HEK293 (cell line): ENCODE measurements at regions not wholly inside any gene's neighbourhood (a gene's known extent, or its start where the extent isn't known, plus 50 kb on each side); places are given as distances from the start of the nearest gene placed in this dataset.

Source experiments
- CTCF ChIA-PET: fragments of 350-600 bp; formaldehyde crosslinking; extraction: SDS; loops from one replicate; lab custom pipeline; 2021; ENCODE audit warnings: antibody characterized with exemption; lab: Yijun Ruan, JAX
- POLR2A ChIA-PET: fragments of 300-600 bp; formaldehyde crosslinking; extraction: SDS; loops from one replicate; lab custom pipeline; 2020; ENCODE audit warnings: antibody characterized with exemption, inconsistent platforms; lab: Yijun Ruan, JAX
- H3K27ac ChIP-seq: fragments of 200-500 bp; sonication (Bioruptor generic); 2 replicates; pipeline ENCODE4 v1.5.1; 2014; ENCODE audit warnings: low read depth, low read length, control low read depth, inconsistent platforms; ENCODE audit errors: extremely low read depth
- H3K36me3 ChIP-seq, 2 experiments: fragments of 200-500 bp in 1 of 2; sonication (Bioruptor generic) in 1 of 2; 1 replicate in 1 of 2; 2 replicates in 1 of 2; pipeline ENCODE4 v1.5.1; 2014 to 2017; ENCODE audit warnings: inconsistent platforms in 2 of 2, low read length in 2 of 2; ENCODE audit not compliant: control insufficient read depth in 2 of 2, insufficient read depth in 1 of 2
- H3K4me1 ChIP-seq: fragments of 200-500 bp; sonication (Bioruptor generic); 2 replicates; pipeline ENCODE4 v1.5.1; 2014; ENCODE audit warnings: mild to moderate bottlenecking, low read length, inconsistent platforms; ENCODE audit not compliant: control insufficient read depth, insufficient read depth
- H3K4me3 ChIP-seq: 2 replicates; pipeline ENCODE4 v1.5.1; 2011; ENCODE audit warnings: low read depth, mild to moderate bottlenecking, control low read depth, low read length, moderate library complexity
- H3K9me3 ChIP-seq: fragments of 200-500 bp; sonication (Bioruptor generic); 2 replicates; pipeline ENCODE4 v1.5.1; 2014; ENCODE audit warnings: low read depth, low read length, inconsistent platforms; ENCODE audit not compliant: control insufficient read depth, insufficient read depth
- GFI1B ChIP-seq: fragments of 450-650 bp; formaldehyde crosslinking; IDR thresholded peaks from 2 replicates; pipeline ENCODE4 v1.5.1; 2016; ENCODE audit warnings: missing biosample characterization, missing genetic modification characterization
- HOXC10 ChIP-seq: sonication (generic); formaldehyde crosslinking; IDR thresholded peaks from 2 replicates; pipeline ENCODE4 v1.8.1; 2023; ENCODE audit warnings: mild to moderate bottlenecking, missing genetic modification reagents
- ZNF155 ChIP-seq: fragments of 450-650 bp; formaldehyde crosslinking; IDR thresholded peaks from 2 replicates; pipeline ENCODE4 v1.5.1; 2016; ENCODE audit warnings: missing biosample characterization, missing genetic modification characterization
- ZNF223 ChIP-seq: fragments of 450-650 bp; formaldehyde crosslinking; IDR thresholded peaks from 2 replicates; pipeline ENCODE4 v1.5.1; 2016; ENCODE audit warnings: missing biosample characterization, missing genetic modification characterization
- ZNF266 ChIP-seq: fragments of 450-650 bp; formaldehyde crosslinking; IDR thresholded peaks from 2 replicates; pipeline ENCODE4 v1.5.1; 2016; ENCODE audit warnings: missing biosample characterization, missing genetic modification characterization, low read depth
- ZNF433 ChIP-seq: fragments of 450-650 bp; formaldehyde crosslinking; IDR thresholded peaks from 2 replicates; pipeline ENCODE4 v1.5.1; 2016; ENCODE audit warnings: missing biosample characterization, missing genetic modification characterization, low read depth
- ZNF596 ChIP-seq: fragments of 450-650 bp; IDR thresholded peaks from 2 replicates; pipeline ENCODE4 v1.5.0; 2018; ENCODE audit warnings: missing biosample characterization, mild to moderate bottlenecking, missing genetic modification characterization, moderate library complexity
- ZSCAN5A ChIP-seq: fragments of 450-650 bp; formaldehyde crosslinking; IDR thresholded peaks from 2 replicates; pipeline ENCODE4 v1.5.1; 2016; ENCODE audit warnings: missing biosample characterization, missing genetic modification characterization
- TF ChIP-seq, protein P1 (sequence below): fragments of 450-650 bp; formaldehyde crosslinking; IDR thresholded peaks from 2 replicates; pipeline ENCODE4 v1.5.1; 2016; ENCODE audit warnings: missing biosample characterization, missing genetic modification characterization
- TF ChIP-seq, protein P2 (sequence below): fragments of 450-650 bp; formaldehyde crosslinking; IDR thresholded peaks from 2 replicates; pipeline ENCODE4 v1.5.1; 2016; ENCODE audit warnings: missing biosample characterization, missing genetic modification characterization
- TF ChIP-seq, protein P3 (sequence below): fragments of 450-650 bp; formaldehyde crosslinking; IDR thresholded peaks from 2 replicates; pipeline ENCODE4 v1.5.1; 2016; ENCODE audit warnings: missing biosample characterization, missing genetic modification characterization
- TF ChIP-seq, protein P4 (sequence below): fragments of 450-650 bp; formaldehyde crosslinking; IDR thresholded peaks from 2 replicates; pipeline ENCODE4 v1.5.1; 2016; ENCODE audit warnings: missing biosample characterization, missing genetic modification characterization

- no peak for TF ChIP-seq GFI1B
- TF ChIP-seq ZNF155 (tag by site-specific recombination): no peak
- no peak for TF ChIP-seq ZSCAN5A (tag by site-specific recombination)
- no peak for TF ChIP-seq ZNF266
- TF ChIP-seq, protein P1, sequence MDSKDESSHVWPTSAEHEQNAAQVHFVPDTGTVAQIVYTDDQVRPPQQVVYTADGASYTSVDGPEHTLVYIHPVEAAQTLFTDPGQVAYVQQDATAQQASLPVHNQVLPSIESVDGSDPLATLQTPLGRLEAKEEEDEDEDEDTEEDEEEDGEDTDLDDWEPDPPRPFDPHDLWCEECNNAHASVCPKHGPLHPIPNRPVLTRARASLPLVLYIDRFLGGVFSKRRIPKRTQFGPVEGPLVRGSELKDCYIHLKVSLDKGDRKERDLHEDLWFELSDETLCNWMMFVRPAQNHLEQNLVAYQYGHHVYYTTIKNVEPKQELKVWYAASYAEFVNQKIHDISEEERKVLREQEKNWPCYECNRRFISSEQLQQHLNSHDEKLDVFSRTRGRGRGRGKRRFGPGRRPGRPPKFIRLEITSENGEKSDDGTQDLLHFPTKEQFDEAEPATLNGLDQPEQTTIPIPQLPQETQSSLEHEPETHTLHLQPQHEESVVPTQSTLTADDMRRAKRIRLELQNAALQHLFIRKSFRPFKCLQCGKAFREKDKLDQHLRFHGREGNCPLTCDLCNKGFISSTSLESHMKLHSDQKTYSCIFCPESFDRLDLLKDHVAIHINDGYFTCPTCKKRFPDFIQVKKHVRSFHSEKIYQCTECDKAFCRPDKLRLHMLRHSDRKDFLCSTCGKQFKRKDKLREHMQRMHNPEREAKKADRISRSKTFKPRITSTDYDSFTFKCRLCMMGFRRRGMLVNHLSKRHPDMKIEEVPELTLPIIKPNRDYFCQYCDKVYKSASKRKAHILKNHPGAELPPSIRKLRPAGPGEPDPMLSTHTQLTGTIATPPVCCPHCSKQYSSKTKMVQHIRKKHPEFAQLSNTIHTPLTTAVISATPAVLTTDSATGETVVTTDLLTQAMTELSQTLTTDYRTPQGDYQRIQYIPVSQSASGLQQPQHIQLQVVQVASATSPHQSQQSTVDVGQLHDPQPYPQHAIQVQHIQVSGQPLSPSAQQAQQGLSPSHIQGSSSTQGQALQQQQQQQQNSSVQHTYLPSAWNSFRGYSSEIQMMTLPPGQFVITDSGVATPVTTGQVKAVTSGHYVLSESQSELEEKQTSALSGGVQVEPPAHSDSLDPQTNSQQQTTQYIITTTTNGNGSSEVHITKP (tag by site-specific recombination): no peak
- TF ChIP-seq ZNF433 (tag by site-specific recombination): no peak
- TF ChIP-seq, protein P2, sequence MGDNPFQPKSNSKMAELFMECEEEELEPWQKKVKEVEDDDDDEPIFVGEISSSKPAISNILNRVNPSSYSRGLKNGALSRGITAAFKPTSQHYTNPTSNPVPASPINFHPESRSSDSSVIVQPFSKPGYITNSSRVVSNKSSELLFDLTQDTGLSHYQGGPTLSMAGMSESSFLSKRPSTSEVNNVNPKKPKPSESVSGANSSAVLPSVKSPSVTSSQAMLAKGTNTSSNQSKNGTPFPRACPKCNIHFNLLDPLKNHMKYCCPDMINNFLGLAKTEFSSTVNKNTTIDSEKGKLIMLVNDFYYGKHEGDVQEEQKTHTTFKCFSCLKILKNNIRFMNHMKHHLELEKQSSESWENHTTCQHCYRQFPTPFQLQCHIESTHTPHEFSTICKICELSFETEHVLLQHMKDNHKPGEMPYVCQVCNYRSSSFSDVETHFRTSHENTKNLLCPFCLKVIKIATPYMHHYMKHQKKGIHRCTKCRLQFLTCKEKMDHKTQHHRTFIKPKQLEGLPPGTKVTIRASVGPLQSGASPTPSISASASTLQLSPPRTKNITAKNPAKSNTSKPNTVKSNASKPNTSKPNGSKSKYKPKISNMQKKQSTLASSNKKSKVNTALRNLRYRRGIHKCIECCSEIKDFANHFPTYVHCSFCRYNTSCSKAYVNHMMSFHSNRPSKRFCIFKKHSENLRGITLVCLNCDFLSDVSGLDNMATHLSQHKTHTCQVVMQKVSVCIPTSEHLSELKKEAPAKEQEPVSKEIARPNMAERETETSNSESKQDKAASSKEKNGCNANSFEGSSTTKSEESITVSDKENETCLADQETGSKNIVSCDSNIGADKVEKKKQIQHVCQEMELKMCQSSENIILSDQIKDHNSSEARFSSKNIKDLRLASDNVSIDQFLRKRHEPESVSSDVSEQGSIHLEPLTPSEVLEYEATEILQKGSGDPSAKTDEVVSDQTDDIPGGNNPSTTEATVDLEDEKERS (tag by site-specific recombination): no peak
- no peak for TF ChIP-seq HOXC10 (CRISPR knock-in tag)
- TF ChIP-seq ZNF223 (tag by site-specific recombination): no peak
- TF ChIP-seq, protein P3, sequence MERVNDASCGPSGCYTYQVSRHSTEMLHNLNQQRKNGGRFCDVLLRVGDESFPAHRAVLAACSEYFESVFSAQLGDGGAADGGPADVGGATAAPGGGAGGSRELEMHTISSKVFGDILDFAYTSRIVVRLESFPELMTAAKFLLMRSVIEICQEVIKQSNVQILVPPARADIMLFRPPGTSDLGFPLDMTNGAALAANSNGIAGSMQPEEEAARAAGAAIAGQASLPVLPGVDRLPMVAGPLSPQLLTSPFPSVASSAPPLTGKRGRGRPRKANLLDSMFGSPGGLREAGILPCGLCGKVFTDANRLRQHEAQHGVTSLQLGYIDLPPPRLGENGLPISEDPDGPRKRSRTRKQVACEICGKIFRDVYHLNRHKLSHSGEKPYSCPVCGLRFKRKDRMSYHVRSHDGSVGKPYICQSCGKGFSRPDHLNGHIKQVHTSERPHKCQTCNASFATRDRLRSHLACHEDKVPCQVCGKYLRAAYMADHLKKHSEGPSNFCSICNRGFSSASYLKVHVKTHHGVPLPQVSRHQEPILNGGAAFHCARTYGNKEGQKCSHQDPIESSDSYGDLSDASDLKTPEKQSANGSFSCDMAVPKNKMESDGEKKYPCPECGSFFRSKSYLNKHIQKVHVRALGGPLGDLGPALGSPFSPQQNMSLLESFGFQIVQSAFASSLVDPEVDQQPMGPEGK: no peak
Observed at GRCh38 chr11:15725246-15725645, 610.5 kb downstream of the INSC start (continued).

GRCh38 chr11:15726221-15726746 lies 611.6 kb downstream of the INSC start:
- no peaks in the 10 kb centered on the region for H3K36me3 ChIP-seq
- H3K4me3 ChIP-seq: no peak overlapping the region
- H3K4me1 ChIP-seq: no peaks in the 10 kb centered on the region
- no peak overlapping the region for H3K27ac ChIP-seq
- no peaks in the 10 kb centered on the region for H3K9me3 ChIP-seq
- TF ChIP-seq ZNF596: no peak
- TF ChIP-seq, protein P4, sequence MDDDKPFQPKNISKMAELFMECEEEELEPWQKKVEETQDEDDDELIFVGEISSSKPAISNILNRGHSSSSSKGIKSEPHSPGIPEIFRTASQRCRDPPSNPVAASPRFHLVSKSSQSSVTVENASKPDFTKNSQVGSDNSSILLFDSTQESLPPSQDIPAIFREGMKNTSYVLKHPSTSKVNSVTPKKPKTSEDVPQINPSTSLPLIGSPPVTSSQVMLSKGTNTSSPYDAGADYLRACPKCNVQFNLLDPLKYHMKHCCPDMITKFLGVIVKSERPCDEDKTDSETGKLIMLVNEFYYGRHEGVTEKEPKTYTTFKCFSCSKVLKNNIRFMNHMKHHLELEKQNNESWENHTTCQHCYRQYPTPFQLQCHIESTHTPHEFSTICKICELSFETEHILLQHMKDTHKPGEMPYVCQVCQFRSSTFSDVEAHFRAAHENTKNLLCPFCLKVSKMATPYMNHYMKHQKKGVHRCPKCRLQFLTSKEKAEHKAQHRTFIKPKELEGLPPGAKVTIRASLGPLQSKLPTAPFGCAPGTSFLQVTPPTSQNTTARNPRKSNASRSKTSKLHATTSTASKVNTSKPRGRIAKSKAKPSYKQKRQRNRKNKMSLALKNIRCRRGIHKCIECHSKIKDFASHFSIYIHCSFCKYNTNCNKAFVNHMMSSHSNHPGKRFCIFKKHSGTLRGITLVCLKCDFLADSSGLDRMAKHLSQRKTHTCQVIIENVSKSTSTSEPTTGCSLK (tag by site-specific recombination): no peak
- TF ChIP-seq, all 188 proteins: peak for 0
- CTCF ChIA-PET: interaction anchor here (0.6 kb wide), 1 partner anchor 150 kb away, joined by 3 read pairs; no protein-coding TSS in a partner anchor
- POLR2A ChIA-PET: no interaction called here
